GM12878 (cell line): ENCODE measurements at regions not wholly inside any gene's neighbourhood (a gene's known extent, or its start where the extent isn't known, plus 50 kb on each side); places are given as distances from the start of the nearest gene placed in this dataset.
"Not testable (repeated sequence)": the region's sequence is repeated elsewhere in the genome, so short reads cannot be mapped to it uniquely, and the experiment has no call there.

Experiments used
- ATAC-seq: fragments of 200-7000 bp; cut with Tn5 transposase; 3 replicates; pipeline ENCODE4 v1.9.1; 2020; ENCODE audit warnings: mild to moderate bottlenecking, moderate library complexity
- BruUV-seq: library from RNA; stranded (reverse); fragments of 400-500 nt; replicated peaks from 2 replicates; lab custom pipeline; 2021; lab: Mats Ljungman, UMichigan
- CTCF ChIA-PET: fragments of 300-600 bp; sonication (Branson Sonifier 250); formaldehyde crosslinking; extraction: SDS; loops from one replicate; lab custom pipeline; 2021; ENCODE audit warnings: inconsistent platforms; lab: Yijun Ruan, JAX
- POLR2A ChIA-PET: fragments of 350-600 bp; formaldehyde crosslinking; extraction: SDS; loops from one replicate; lab custom pipeline; 2021; ENCODE audit warnings: inconsistent platforms; lab: Charles Lee
- RAD21 ChIA-PET: fragments of 300-600 bp; sonication (Branson Sonifier 250); formaldehyde crosslinking; loops from one replicate; lab custom pipeline; 2023; ENCODE audit warnings: antibody characterized with exemption; ENCODE audit not compliant: unreplicated experiment; lab: Charles Lee
- SMC1A ChIA-PET: fragments of 300-600 bp; sonication (Branson Sonifier 250); formaldehyde crosslinking; loops from one replicate; lab custom pipeline; 2023; ENCODE audit not compliant: unreplicated experiment, uncharacterized antibody; lab: Charles Lee
- DNase-seq: peaks from one replicate; pipeline ENCODE4 v3.0.0-alpha.2; 2011; ENCODE audit warnings: low read depth, low spot score
- FAIRE-seq: peaks from 3 replicates; lab custom pipeline; 2011; peaks lifted over from hg19 to GRCh38; lab: Jason Lieb, UNC
- H2AFZ ChIP-seq: 2 replicates; pipeline ENCODE4 v1.6.0; 2011; ENCODE audit warnings: low read depth, low read length, control low read depth; ENCODE audit not compliant: control insufficient read depth
- H3K27ac ChIP-seq: 2 replicates; pipeline ENCODE4 v1.5.1; 2011; ENCODE audit warnings: control low read depth; ENCODE audit not compliant: control insufficient read depth, insufficient read depth
- H3K27me3 ChIP-seq, 2 experiments: replicated peaks in 1 of 2; 2 replicates each; pipeline versions ENCODE4 v1.6.0 to v1.6.1; 2011; ENCODE audit warnings: low read length in 1 of 2; ENCODE audit not compliant: control insufficient read depth in 2 of 2, insufficient read depth in 2 of 2
- H3K36me3 ChIP-seq, 2 experiments: 2 replicates each; pipeline ENCODE4 v1.5.1; 2011; ENCODE audit warnings: low read length in 1 of 2; ENCODE audit not compliant: control insufficient read depth in 2 of 2, insufficient read depth in 2 of 2
- H3K4me1 ChIP-seq: 2 replicates; pipeline ENCODE4 v1.6.1; 2011; ENCODE audit warnings: mild to moderate bottlenecking, low read length, moderate library complexity, mixed read lengths; ENCODE audit not compliant: control insufficient read depth, insufficient read depth
- H3K4me2 ChIP-seq: 2 replicates; pipeline ENCODE4 v1.6.0; 2011; ENCODE audit warnings: control low read depth; ENCODE audit not compliant: control insufficient read depth, insufficient read depth
- H3K4me3 ChIP-seq: fragments of 200-600 bp; sonication (generic); 2 replicates; pipeline ENCODE4 v1.5.1; 2016
- H3K79me2 ChIP-seq: 2 replicates; pipeline ENCODE4 v1.6.0; 2011; ENCODE audit warnings: low read length; ENCODE audit not compliant: control insufficient read depth, insufficient read depth
- H3K9ac ChIP-seq: 2 replicates; pipeline ENCODE4 v1.8.0; 2011; ENCODE audit warnings: low read length, control low read depth, mixed read lengths; ENCODE audit not compliant: control insufficient read depth, insufficient read depth
- H3K9me3 ChIP-seq: replicated peaks from 3 replicates; pipeline ENCODE4 v1.5.1; 2011; ENCODE audit warnings: mild to moderate bottlenecking, low read length; ENCODE audit not compliant: control insufficient read depth, insufficient read depth
- H4K20me1 ChIP-seq: 2 replicates; pipeline ENCODE4 v1.6.0; 2011; ENCODE audit not compliant: control insufficient read depth, insufficient read depth
- MEF2B ChIP-seq: fragments of 450-650 bp; IDR thresholded peaks from 2 replicates; pipeline ENCODE4 v1.6.1; 2018; ENCODE audit warnings: mild to moderate bottlenecking, moderate library complexity; ENCODE audit not compliant: partially characterized antibody, poor library complexity, severe bottlenecking
- SPI1 ChIP-seq: IDR thresholded peaks from 2 replicates; pipeline ENCODE4 v1.6.1; 2011; ENCODE audit warnings: low read depth, mild to moderate bottlenecking, low read length, moderate library complexity, borderline replicate concordance; ENCODE audit not compliant: insufficient read depth
- WGBS: methylation state at CpG from one replicate; pipeline ENCODE4 v1.1.6; 2016; ENCODE audit warnings: low lambda C conversion rate; ENCODE audit not compliant: insufficient replicate concordance, insufficient coverage; ENCODE audit errors: missing lambda C conversion rate; 5-methylcytosine and 5-hydroxymethylcytosine counted together
- in situ Hi-C: fragments of 300-500 bp; cut with MboI; formaldehyde crosslinking; loops from 9 replicates; pipeline ENCODE4 v1.14.3; 2018; ENCODE audit warnings: mixed read lengths
- intact Hi-C: fragments of 100-400 bp; cut with micrococcal nuclease; formaldehyde crosslinking; loops from one replicate; pipeline ENCODE4 v1.14.2; 2022; ENCODE audit not compliant: unreplicated experiment
- TF ChIP-seq, protein P1 (sequence below): fragments of 450-650 bp; IDR thresholded peaks from 2 replicates; pipeline ENCODE4 v1.6.1; 2016; ENCODE audit warnings: mild to moderate bottlenecking

DNA sequence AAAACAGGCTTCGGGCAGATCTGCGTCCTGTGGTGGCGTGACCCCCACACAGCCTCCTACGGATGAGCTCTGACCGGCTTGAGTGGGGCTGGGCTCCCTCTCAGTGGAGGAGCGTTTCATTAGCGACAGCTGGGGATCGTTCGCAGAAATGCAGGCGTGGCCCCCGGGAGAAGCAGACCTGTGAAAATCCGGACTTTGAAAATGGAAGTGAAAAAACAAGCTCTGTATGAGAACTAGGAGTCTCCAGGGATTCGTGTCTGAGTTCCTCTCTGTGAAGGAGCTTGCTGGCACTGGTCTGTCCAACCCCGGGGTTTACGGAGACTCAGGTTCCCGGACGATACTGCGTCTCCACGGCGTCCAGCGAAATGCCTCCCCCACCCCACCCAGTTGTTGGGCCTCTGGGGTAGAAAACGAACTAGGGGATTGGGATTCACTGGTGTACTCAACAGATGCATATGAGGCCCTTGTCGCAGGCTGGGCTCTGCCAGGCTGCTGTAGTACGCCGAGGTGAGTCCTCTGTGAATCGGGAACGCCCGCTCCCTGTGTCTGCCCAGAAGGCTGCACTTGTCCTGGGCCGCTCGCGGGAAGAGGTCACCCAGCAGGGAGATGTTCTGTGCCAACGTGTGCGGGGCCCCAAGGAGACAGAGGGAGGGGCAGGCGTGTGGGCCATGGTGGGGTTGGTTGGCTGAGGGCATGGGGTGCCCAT, 119.7 kb upstream of the ZNF469 start:
- intact Hi-C loops, POLR2A ChIA-PET, FAIRE-seq: not testable (repeated sequence)

DNA sequence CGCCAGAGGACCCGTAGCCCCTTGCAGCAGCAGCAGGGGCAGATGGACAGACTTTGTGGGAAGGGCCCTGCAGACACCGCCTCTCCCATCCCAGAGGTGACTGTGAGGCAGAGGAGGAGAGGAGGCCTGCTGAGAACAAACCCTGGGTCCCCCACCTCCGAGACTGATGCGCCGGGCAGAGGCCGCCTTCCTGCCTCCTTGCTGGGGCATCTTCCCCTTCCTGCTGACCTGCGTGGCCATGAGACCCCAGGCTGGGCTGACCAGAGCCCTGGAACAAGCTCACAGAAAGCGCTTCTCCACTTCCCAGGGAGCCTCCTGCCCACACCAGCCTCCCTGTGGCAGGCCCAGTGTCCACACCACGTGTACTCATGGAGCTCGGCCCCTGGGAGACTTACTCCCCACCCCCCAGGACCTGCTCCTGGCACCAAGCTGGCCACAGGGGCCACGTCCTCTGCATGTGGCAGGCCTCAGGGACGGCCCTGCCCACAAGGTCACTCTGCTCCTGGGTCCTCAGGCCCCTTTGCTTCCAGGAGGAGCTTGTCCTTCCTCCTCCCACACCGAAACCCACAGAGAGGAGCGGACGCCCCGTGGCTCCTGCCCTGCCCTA, 119.0 kb upstream of the ZNF469 start:
- H3K9me3 ChIP-seq, in situ Hi-C loops, DNase-seq, BruUV-seq, H3K27ac ChIP-seq, FAIRE-seq, SMC1A ChIA-PET, H3K4me2 ChIP-seq, intact Hi-C loops, RAD21 ChIA-PET, H3K79me2 ChIP-seq, H3K9ac ChIP-seq, H3K4me3 ChIP-seq, H3K4me1 ChIP-seq, H3K27me3 ChIP-seq, H4K20me1 ChIP-seq, ATAC-seq, CTCF ChIA-PET, POLR2A ChIA-PET, H2AFZ ChIP-seq, H3K36me3 ChIP-seq: not testable (repeated sequence)
- 50% methylated on average over 13 of the region's 17 CpGs for WGBS

More for the DNA sequence above, 119.7 kb upstream of the ZNF469 start:
- H3K4me1 ChIP-seq, H3K79me2 ChIP-seq, H3K36me3 ChIP-seq, CTCF ChIA-PET, H3K9me3 ChIP-seq, in situ Hi-C loops, H3K27me3 ChIP-seq, RAD21 ChIA-PET, H3K27ac ChIP-seq, BruUV-seq, SMC1A ChIA-PET, DNase-seq, ATAC-seq, H3K4me2 ChIP-seq, H2AFZ ChIP-seq, H4K20me1 ChIP-seq, H3K9ac ChIP-seq, H3K4me3 ChIP-seq: not testable (repeated sequence)
- TF ChIP-seq MEF2B (peak; percentile 66), SPI1 (peak; percentile 22; the same call in 1 of the 2 replicates)
- TF ChIP-seq, protein P1, sequence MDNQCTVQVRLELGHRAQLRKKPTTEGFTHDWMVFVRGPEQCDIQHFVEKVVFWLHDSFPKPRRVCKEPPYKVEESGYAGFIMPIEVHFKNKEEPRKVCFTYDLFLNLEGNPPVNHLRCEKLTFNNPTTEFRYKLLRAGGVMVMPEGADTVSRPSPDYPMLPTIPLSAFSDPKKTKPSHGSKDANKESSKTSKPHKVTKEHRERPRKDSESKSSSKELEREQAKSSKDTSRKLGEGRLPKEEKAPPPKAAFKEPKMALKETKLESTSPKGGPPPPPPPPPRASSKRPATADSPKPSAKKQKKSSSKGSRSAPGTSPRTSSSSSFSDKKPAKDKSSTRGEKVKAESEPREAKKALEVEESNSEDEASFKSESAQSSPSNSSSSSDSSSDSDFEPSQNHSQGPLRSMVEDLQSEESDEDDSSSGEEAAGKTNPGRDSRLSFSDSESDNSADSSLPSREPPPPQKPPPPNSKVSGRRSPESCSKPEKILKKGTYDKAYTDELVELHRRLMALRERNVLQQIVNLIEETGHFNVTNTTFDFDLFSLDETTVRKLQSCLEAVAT, result 0 out of 2 replicates have a peak, but pooled peaks have one; percentile 26
- WGBS, result 38% methylated on average over 31 of the region's 34 CpGs
